DLD1 (cell line): ENCODE measurements at regions not wholly inside any gene's neighbourhood (a gene's known extent, or its start where the extent isn't known, plus 50 kb on each side); places are given as distances from the start of the nearest gene placed in this dataset.

Experiments
- in situ Hi-C: cut with HindIII; loops from 2 replicates; pipeline ENCODE4 v1.10.0; 2017; ENCODE audit warnings: low sequenced_read_pairs

GRCh38 chr9:116087246-116087645, 66.3 kb upstream of the PAPPA start:
- in situ Hi-C loops: no loop called here

GRCh38 chr9:116087751-116088194, 65.8 kb upstream of the PAPPA start:
- in situ Hi-C loops: no loop called here

GRCh38 chr9:116088396-116088795, 65.2 kb upstream of the PAPPA start:
- in situ Hi-C loops: no loop called here

GRCh38 chr9:116090030-116090770, 63.4 kb upstream of the PAPPA start:
- in situ Hi-C loops: no loop called here

- in situ Hi-C loops: no loop called here
Measured at GRCh38 chr9:116094846-116095245, 58.7 kb upstream of the PAPPA start.

- in situ Hi-C loops: no loop called here
Measured at GRCh38 chr9:116095403-116095802, 58.2 kb upstream of the PAPPA start.

GRCh38 chr9:116096046-116096445, 57.5 kb upstream of the PAPPA start:
- in situ Hi-C loops: no loop called here

- in situ Hi-C loops: no loop called here
Measured at GRCh38 chr9:116096853-116097252, 56.7 kb upstream of the PAPPA start.

- in situ Hi-C loops: no loop called here
Measured at GRCh38 chr9:116098476-116098875, 55.1 kb upstream of the PAPPA start.

GRCh38 chr9:116099821-116100220, 53.8 kb upstream of the PAPPA start:
- in situ Hi-C loops: no loop called here

GRCh38 chr9:116100711-116101121, 52.9 kb upstream of the PAPPA start:
- in situ Hi-C loops: no loop called here

- in situ Hi-C loops: no loop called here
Measured at GRCh38 chr9:116101516-116101915, 52.1 kb upstream of the PAPPA start.

GRCh38 chr9:116102596-116102995, 51.0 kb upstream of the PAPPA start:
- in situ Hi-C loops: no loop called here
